SU-DHL-6 (cell line): ENCODE measurements at regions not wholly inside any gene's neighbourhood (a gene's known extent, or its start where the extent isn't known, plus 50 kb on each side); places are given as distances from the start of the nearest gene placed in this dataset.

Source experiments
- H2AFZ ChIP-seq: fragments of 200-600 bp; sonication (generic); 2 replicates; pipeline ENCODE4 v1.6.1; 2014; ENCODE audit warnings: low read depth, mild to moderate bottlenecking, moderate library complexity, mixed read lengths, antibody characterized with exemption, low read length; ENCODE audit not compliant: severe bottlenecking
- H3F3A ChIP-seq: fragments of 200-600 bp; shearing (Covaris generic); 2 replicates; pipeline ENCODE4 v1.6.0; 2016; ENCODE audit warnings: antibody characterized with exemption, mild to moderate bottlenecking; ENCODE audit not compliant: insufficient read depth
- H3K27ac ChIP-seq: fragments of 200-600 bp; sonication (generic); 2 replicates; pipeline ENCODE4 v1.5.1; 2016; ENCODE audit warnings: low read depth, mild to moderate bottlenecking, low read length, moderate library complexity, mixed read lengths
- H3K27me3 ChIP-seq: fragments of 200-600 bp; sonication (generic), shearing (Covaris generic); 2 replicates; pipeline ENCODE4 v1.6.0; 2014; ENCODE audit warnings: mild to moderate bottlenecking, low read length
- H3K36me3 ChIP-seq: fragments of 200-600 bp; sonication (generic); 2 replicates; pipeline ENCODE4 v1.6.1; 2014; ENCODE audit warnings: mild to moderate bottlenecking, low read length, mixed read lengths
- H3K4me2 ChIP-seq: fragments of 300-600, 200-600 bp; shearing (Covaris generic), sonication (generic); 2 replicates; pipeline ENCODE4 v1.6.0; 2014; ENCODE audit warnings: low read length, low read depth, mild to moderate bottlenecking; ENCODE audit not compliant: poor library complexity, severe bottlenecking
- H3K4me3 ChIP-seq: fragments of 200-600 bp; sonication (generic); 2 replicates; pipeline ENCODE4 v1.5.1; 2014; ENCODE audit warnings: antibody characterized with exemption, low read length, mild to moderate bottlenecking, mixed read lengths; ENCODE audit not compliant: insufficient read depth, poor library complexity, severe bottlenecking
- H3K79me2 ChIP-seq: fragments of 200-600 bp; sonication (generic); 2 replicates; pipeline ENCODE4 v1.6.1; 2014; ENCODE audit warnings: mild to moderate bottlenecking, low read length, moderate library complexity; ENCODE audit not compliant: insufficient read depth
- H3K9ac ChIP-seq: fragments of 200-600 bp; sonication (generic); 2 replicates; pipeline ENCODE4 v1.7.0; 2014; ENCODE audit warnings: mild to moderate bottlenecking, low read length
- H3K9me2 ChIP-seq: fragments of 200-600 bp; sonication (generic); replicated peaks from 2 replicates; pipeline ENCODE4 v1.6.1; 2014; ENCODE audit warnings: low read length; ENCODE audit not compliant: insufficient read depth
- H3K9me3 ChIP-seq: fragments of 200-600 bp; sonication (generic); 2 replicates; pipeline ENCODE4 v1.6.1; 2014; ENCODE audit warnings: low read length, mixed read lengths; ENCODE audit not compliant: insufficient read depth
- H4K20me1 ChIP-seq: fragments of 200-600 bp; sonication (generic); 2 replicates; pipeline ENCODE4 v1.6.1; 2014; ENCODE audit warnings: low read depth, mild to moderate bottlenecking, antibody characterized with exemption, low read length, moderate library complexity, mixed read lengths
- CTCF ChIP-seq: fragments of 200-600 bp; sonication (generic); IDR thresholded peaks from one replicate; pipeline ENCODE4 v1.5.1; 2017; ENCODE audit warnings: antibody characterized with exemption, mild to moderate bottlenecking, low read length, moderate library complexity; ENCODE audit not compliant: insufficient read depth, poor library complexity, severe bottlenecking
- EZH2phosphoT487 ChIP-seq: fragments of 200-600 bp; sonication (generic), shearing (Covaris generic); conservative IDR thresholded peaks from 2 replicates; pipeline ENCODE4 v1.6.1; 2018; ENCODE audit warnings: mild to moderate bottlenecking, antibody characterized with exemption, low read length, moderate library complexity, mixed read lengths

- H3K27ac ChIP-seq = no peak overlapping the region
- no peaks in the 10 kb centered on the region for H3F3A ChIP-seq
- no peaks in the 10 kb centered on the region for H3K9me2 ChIP-seq
- no peak overlapping the region for H2AFZ ChIP-seq
- no peaks in the 10 kb centered on the region for H3K27me3 ChIP-seq
- no peak overlapping the region for H3K9ac ChIP-seq
- H3K36me3 ChIP-seq = no peaks in the 10 kb centered on the region
- H3K9me3 ChIP-seq = no peaks in the 10 kb centered on the region
- no peaks in the 10 kb centered on the region for H4K20me1 ChIP-seq
- TF ChIP-seq EZH2phosphoT487 (no peak), CTCF (no peak)
- no peak overlapping the region for H3K4me3 ChIP-seq
- H3K4me2 ChIP-seq = no peak overlapping the region
- H3K79me2 ChIP-seq = no peaks in the 10 kb centered on the region
These were observed 87.2 kb upstream of the CNIH3 start for GRCh38 chr1:224528900-224529299.

DNA sequence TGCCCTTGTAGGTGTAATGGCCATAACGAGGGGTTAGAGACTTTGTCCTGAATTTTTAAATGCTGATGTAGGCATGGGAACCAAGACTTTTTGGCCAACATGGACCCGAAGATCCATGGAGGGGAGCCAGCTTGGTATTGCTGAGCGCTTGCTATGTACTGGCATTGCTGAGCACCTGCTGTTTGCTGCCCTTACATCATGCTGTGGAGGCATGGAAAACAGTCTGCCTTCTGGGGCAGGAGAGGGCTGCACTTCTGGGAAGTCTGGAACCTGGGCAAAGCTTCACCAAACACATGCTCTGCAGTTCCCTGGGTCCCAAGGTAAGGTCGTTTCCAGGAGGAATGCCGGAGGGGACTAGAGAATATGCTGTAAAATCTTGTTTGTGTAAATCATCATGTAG is 86.3 kb upstream of the CNIH3 start:
- no peaks in the 10 kb centered on the region for H3K79me2 ChIP-seq
- no peaks in the 10 kb centered on the region for H4K20me1 ChIP-seq
- H2AFZ ChIP-seq = no peak overlapping the region
- H3F3A ChIP-seq = no peaks in the 10 kb centered on the region
- no peaks in the 10 kb centered on the region for H3K27me3 ChIP-seq
- TF ChIP-seq EZH2phosphoT487 (no peak), CTCF (no peak)
- no peak overlapping the region for H3K4me2 ChIP-seq
- H3K4me3 ChIP-seq = no peak overlapping the region
- no peak overlapping the region for H3K27ac ChIP-seq
- H3K36me3 ChIP-seq = no peaks in the 10 kb centered on the region
- H3K9me3 ChIP-seq = no peaks in the 10 kb centered on the region
- no peak overlapping the region for H3K9ac ChIP-seq
- no peaks in the 10 kb centered on the region for H3K9me2 ChIP-seq

GRCh38 chr1:224533517-224533916 is 82.6 kb upstream of the CNIH3 start:
- Histone ChIP-seq H3K9ac (no peak overlapping the region), H3K27ac (no peak overlapping the region), H3K9me3 (no peaks in the 10 kb centered on the region), H3K27me3 (no peaks in the 10 kb centered on the region), H3K9me2 (no peaks in the 10 kb centered on the region), H3K79me2 (no peaks in the 10 kb centered on the region), H3F3A (no peaks in the 10 kb centered on the region), H4K20me1 (no peaks in the 10 kb centered on the region), H3K4me3 (no peak overlapping the region), H3K36me3 (no peaks in the 10 kb centered on the region), H2AFZ (no peak overlapping the region), H3K4me2 (no peak overlapping the region)
- TF ChIP-seq EZH2phosphoT487 (no peak), CTCF (no peak)

- no peak overlapping the region for H3K4me3 ChIP-seq
- TF ChIP-seq EZH2phosphoT487 (no peak), CTCF (no peak)
- H3F3A ChIP-seq = no peaks in the 10 kb centered on the region
- H3K27me3 ChIP-seq = no peaks in the 10 kb centered on the region
- no peak overlapping the region for H3K4me2 ChIP-seq
- H3K9ac ChIP-seq = no peak overlapping the region
- no peaks in the 10 kb centered on the region for H3K36me3 ChIP-seq
- H4K20me1 ChIP-seq = no peaks in the 10 kb centered on the region
- H2AFZ ChIP-seq = no peak overlapping the region
- H3K9me2 ChIP-seq = no peaks in the 10 kb centered on the region
- H3K27ac ChIP-seq = no peak overlapping the region
- H3K79me2 ChIP-seq = no peaks in the 10 kb centered on the region
- no peaks in the 10 kb centered on the region for H3K9me3 ChIP-seq
These were observed 81.4 kb upstream of the CNIH3 start for GRCh38 chr1:224534731-224535130.
